AML-193 (cell line): ENCODE measurements at regions not wholly inside any gene's neighbourhood (a gene's known extent, or its start where the extent isn't known, plus 50 kb on each side); places are given as distances from the start of the nearest gene placed in this dataset.
"Not testable (repeated sequence)": the region's sequence is repeated elsewhere in the genome, so short reads cannot be mapped to it uniquely, and the experiment has no call there.

ENCODE experiments used
- DNase-seq, 2 experiments: peaks; one replicate each; lab custom pipeline; 2025; lab: John Stamatoyannopoulos, UW

DNA sequence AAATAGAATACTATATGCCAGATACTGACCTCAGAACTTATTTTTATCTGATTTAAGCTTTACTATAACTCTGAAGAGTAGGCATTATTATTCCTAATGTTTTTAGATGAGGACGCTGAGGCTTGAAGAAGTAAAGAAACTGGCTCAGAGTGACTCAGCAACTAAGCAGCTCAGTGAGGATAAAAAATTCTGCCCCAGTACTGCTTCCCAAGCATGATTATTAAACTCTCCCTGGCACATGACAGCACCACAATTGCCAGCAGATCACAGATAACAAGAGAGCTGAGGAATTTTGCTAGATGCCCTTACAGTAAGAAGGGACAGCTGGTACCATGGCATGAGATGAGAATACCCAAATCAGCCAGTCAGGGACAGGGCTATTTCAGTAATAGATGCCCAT is 219.4 kb downstream of the NKX6-1 start:
- no peak for DNase-seq

DNA sequence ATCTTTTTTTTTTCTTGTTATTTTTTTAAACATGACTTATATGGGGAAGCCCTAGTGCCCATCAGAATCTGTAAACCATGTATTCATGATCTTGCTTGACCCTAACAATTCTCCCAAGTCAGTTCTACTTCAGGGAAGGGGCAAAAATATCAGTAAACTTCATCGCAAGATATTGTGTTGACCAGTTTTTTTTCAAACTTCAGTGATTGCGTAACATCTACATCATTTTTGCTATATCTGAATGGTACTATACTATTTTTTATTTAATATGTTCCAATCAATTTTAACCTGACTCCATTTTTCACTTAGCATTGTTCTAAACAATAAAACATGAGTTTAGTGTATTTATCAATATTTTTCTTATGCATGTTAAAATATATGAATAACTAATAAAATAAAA is 221.2 kb downstream of the NKX6-1 start:
- DNase-seq: no peak

DNA sequence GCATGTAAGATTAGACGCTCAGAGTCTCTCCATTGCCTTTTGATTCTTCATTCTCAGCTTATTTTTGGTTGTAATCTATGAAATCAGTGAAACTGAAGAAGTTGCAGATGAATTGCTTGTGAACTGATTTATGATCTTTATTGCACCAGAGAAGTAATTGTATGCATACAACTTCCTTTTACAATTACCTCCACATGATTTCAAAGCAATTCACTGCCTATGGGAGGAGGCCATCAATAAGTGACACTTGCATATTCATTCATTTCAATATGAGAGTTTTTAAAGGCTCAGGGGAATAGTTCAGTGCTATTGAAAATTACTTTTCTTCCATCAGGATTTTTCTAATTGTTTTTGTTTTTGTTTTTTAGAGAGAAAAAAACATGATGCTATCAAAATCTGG is 222.3 kb downstream of the NKX6-1 start:
- DNase-seq: no peak

DNA sequence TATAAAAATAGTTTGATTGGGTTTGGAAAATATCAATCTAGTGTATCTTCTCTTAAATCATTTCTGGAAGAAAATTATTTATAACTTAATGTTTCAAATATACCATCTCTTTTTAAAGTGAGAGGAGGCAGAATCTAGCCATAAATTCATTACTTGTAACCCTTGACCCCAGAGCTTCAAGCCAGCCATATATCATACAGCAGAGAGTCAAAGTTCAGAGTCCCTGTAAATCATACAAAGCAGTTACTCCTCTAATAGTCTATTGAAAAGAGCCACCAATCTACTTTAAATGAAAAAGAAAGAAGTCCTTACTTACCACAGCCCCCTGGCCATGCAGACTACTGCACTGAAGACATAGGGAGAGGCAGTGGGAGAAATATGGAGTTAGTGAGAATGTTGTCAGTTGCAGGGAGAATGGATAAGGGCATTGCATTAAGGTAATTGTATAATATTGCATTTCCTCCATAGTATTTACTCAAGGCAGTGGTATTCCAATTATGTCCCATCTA is 229.5 kb downstream of the NKX6-1 start:
- no peak for DNase-seq

DNA sequence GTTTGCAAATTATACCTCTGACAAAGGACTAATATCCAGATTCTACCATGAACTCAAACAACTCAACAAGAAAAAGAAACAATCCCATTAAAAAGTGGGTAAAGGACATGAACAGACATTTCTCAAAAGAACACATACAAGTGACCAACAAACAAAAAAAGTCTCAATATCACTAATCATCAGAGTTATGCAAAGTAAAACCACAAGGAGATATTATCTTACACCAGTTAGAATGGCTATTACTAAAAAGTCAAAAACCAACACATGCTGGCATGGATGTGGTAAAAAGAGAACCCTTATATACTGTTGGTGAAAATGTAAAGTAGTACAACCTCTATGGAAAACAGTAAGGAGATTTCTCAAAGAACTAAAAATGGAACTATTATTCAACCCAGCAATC is 234.4 kb downstream of the NKX6-1 start:
- DNase-seq: no peak

- DNase-seq: peak in 1 of 2 experiments; percentile 3
Observed at GRCh38 chr4:84263415-84263814, 235.7 kb downstream of the NKX6-1 start.

GRCh38 chr4:84260495-84260894 is 238.6 kb downstream of the NKX6-1 start:
- no peak for DNase-seq

GRCh38 chr4:84258905-84259830 is 239.9 kb downstream of the NKX6-1 start:
- peak; percentile 8 to 31 for DNase-seq

GRCh38 chr4:84254537-84254936 is 244.6 kb downstream of the NKX6-1 start:
- no peak for DNase-seq

DNA sequence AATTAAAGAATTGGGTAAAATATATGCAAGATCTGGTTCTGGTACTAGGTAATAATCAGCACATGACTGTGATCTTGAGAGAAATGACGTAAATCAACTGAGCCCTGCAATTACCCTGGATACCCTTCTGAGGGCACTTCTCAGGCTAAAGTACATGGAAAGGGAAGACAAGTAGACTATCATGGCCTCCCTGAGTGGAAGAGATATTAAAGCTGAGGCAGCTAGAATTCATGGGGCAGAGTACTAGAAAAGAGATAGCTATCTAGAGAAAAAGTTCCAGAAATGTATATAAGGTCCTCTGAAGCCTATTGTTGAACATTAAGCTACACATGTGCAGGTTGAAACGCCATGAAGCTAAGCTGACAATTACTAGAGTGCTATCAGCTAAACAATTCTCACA is 249.6 kb downstream of the NKX6-1 start:
- no peak for DNase-seq

DNA sequence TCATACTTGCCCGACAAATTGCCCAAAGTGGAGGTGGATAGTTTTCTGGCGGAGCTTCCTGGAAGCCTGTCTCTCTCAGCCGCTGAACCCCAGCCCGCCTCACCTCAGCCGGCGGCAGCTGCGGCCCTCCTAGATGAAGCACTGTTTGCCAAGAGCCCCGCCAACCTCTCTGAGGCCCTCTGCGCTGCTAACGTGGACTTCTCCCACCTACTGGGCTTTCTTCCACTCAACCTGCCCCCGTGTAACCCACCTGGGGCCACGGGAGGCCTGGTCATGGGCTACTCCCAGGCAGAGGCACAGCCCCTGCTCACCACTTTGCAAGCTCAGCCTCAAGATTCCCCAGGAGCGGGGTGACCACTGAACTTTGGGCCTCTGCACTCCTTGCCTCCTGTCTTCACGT is 254.1 kb downstream of the NKX6-1 start:
- DNase-seq: not testable (repeated sequence)

DNA sequence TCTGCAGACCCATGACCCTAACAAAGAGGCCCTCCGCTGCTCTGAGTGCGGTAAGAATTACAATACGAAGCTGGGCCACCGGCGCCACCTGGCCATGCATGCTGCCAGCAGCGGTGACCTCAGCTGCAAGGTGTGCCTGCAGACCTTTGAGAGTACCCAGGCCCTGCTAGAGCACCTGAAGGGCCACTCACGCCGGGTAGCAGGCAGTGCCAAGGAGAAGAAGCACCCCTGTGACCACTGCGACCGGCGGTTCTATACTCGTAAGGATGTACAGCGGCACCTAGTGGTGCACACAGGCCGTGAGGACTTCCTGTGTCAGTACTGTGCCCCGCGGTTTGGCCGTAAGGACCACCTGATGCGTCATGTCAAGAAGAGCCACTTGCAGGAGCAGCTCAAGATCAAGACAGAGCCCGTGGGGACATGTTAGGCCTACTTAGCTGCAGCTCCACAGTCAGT is 254.7 kb downstream of the NKX6-1 start:
- not testable (repeated sequence) for DNase-seq

GRCh38 chr4:84243685-84244084 is 255.4 kb downstream of the NKX6-1 start:
- no peak for DNase-seq

GRCh38 chr4:84239278-84239845 is 259.7 kb downstream of the NKX6-1 start:
- no peak for DNase-seq

GRCh38 chr4:84238247-84239090 is 260.6 kb downstream of the NKX6-1 start:
- no peak for DNase-seq

GRCh38 chr4:84237008-84237407 is 262.1 kb downstream of the NKX6-1 start:
- no peak for DNase-seq

- DNase-seq: no peak
Observed at GRCh38 chr4:84235126-84235944, 263.8 kb downstream of the NKX6-1 start.

DNA sequence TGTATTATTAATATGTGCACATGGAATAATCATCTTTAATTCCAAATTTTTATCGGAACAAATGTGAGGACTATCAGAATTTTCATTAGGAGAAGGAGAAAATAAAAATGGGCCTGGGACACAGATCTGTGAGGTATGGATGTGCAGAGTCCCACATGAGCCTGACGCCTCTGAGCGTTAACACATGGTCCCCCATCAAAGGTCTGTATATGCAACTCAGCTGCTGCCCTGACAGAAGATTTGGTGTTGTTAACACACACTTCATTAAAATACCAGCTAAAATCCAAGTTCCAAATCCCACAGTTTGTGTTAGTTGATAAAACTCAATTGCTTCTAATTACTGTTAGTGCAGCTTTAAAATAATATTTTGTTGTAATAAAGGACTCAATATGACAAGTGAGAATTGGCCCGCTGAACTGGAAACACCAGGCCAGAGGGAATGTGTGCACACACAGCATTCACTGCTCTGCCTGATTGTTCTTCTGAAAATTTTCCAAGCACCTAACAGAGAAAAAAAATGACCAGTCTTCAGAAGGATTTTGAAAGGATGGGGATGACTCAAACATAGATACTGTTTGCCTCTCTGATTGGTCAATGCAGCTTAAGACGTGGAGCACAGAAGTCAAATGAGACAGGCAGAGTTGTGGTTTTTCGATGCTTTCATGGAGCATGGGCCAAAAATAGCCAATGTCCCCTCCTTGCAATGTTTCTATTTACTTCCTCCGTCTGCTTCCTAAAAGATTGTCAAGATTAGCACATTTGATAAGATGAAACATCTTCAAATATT is 266.6 kb downstream of the NKX6-1 start:
- no peak for DNase-seq

GRCh38 chr4:84231539-84232055 is 267.5 kb downstream of the NKX6-1 start:
- DNase-seq: no peak

DNA sequence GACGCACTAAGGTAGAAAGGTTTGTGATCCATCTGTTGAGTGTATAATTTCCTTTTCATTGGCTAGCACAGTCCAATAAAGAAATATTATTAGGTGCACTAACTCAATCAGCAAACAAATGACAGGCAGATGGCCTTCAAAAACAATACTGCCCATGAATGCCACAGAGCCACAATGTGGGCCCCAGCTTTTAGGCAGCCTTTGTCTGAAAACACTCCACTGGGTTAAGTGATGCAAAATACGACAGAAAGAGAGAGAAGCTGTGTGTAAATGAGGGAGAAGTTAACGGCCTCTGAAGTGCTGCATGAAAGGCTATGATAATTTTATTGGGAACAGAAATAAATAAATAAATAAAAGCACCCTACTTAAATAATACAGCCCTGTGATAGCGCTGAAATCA is 274.6 kb downstream of the NKX6-1 start:
- DNase-seq: no peak
